ENCODE measurements at regions not wholly inside any gene's neighbourhood (a gene's known extent, or its start where the extent isn't known, plus 50 kb on each side); places are given as distances from the start of the nearest gene placed in this dataset.

DNA sequence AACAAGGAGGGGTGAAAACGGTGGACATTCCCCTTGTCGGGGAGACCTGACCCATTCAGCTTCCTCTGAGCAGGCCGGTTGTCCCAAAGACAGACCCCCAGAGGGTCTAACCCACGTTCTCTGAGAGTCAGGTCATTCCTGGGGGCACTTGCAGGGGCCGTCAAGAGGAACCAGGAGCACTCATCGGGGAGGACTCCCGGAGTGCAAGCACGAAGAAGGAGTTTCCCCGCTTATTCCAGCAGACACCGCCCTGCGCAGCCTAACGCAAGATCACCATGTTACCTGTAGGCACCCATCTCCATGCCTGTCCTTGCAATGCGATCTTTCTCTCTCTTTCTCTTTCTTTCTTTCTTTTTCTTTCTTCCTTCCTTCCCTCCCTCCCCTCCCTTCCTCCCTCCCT lies 154.2 kb downstream of the SHOX start:
- H3K4me3 ChIP-seq, result no peak overlapping the region
- no peak for DNase-seq
- H3K27me3 ChIP-seq, result no peaks in the 10 kb centered on the region
- TF ChIP-seq POLR2A (IDR thresholded peaks at IDR 0.05) (no peak), POLR2AphosphoS5 (IDR thresholded peaks at IDR 0.05) (no peak), EP300 (IDR thresholded peaks at IDR 0.05; ENCODE audit: low read depth) (no peak)
- TF ChIP-seq, protein P1, sequence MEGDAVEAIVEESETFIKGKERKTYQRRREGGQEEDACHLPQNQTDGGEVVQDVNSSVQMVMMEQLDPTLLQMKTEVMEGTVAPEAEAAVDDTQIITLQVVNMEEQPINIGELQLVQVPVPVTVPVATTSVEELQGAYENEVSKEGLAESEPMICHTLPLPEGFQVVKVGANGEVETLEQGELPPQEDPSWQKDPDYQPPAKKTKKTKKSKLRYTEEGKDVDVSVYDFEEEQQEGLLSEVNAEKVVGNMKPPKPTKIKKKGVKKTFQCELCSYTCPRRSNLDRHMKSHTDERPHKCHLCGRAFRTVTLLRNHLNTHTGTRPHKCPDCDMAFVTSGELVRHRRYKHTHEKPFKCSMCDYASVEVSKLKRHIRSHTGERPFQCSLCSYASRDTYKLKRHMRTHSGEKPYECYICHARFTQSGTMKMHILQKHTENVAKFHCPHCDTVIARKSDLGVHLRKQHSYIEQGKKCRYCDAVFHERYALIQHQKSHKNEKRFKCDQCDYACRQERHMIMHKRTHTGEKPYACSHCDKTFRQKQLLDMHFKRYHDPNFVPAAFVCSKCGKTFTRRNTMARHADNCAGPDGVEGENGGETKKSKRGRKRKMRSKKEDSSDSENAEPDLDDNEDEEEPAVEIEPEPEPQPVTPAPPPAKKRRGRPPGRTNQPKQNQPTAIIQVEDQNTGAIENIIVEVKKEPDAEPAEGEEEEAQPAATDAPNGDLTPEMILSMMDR (IDR thresholded peaks at IDR 0.05), result no peak
- no peaks in the 10 kb centered on the region for H3K9me3 ChIP-seq
- no peaks in the 10 kb centered on the region for H3K4me1 ChIP-seq
- in situ Hi-C loops (cut with MboI; ENCODE audit: low pct_ligation_motif_present in 1 of 4, low pct_unique_long_range_greater_than_20kb in 1 of 4, low sequenced_read_pairs in 3 of 4) (no loop called here), intact Hi-C loops (cut with DNase I; ENCODE audit: low total_unique reads) (no loop called here)
- WGBS, 2 donors (ENCODE audit: low coverage in 1 of 2), result 88 to 92% methylated on average over 8 to 13 of the region's 13 CpGs
- H3K36me3 ChIP-seq, result no peaks in the 10 kb centered on the region
- H3K27ac ChIP-seq, result no peak overlapping the region

DNA sequence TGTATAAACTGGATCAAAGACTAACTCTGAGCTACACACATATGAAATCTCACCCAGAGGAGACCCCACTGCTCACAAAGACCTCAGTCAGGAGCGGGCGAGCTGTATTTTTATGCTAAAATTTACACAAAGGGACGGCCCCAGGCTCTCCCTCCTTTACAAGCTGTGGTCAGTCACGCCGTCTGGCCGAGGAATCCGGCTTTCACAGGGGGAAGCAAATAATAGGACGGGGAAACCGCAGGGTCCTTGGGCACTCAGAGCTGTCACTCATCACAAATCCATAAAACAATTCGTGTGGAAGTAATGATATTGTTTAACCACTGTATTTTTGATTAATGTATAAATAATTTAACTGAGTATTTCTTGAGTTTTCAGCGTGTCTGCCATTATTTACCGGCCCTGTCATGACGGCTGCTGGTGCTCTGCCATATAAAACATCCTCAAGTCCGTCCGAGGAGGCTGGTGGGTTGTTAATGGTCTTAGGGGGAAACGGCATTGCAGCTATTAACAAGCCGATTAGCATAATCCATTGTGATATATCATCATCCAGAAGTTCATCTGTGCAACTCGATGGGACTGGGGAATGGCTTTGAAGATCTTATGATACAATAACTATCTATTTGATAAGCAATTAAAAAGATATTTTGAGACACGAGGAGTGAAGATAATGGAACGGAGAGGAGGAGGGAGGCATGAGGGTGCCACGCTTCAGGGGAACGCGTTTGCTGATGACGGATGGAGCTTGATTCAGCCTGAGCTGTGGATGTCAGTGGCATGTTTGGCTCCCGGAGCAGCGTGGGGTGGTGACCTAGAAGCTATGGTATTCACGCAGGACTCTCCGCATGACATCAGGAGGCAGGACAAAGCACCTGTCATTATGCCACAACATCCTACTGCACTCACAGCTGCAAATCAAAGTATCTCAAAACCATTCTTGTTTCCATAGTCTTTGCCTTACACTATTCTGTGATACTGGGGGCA lies 150.9 kb downstream of the SHOX start:
- no peak for TF ChIP-seq POLR2A (IDR thresholded peaks at IDR 0.05)
- no peak for TF ChIP-seq POLR2AphosphoS5 (IDR thresholded peaks at IDR 0.05)
- TF ChIP-seq, protein P1 (IDR thresholded peaks at IDR 0.05), result no peak
- TF ChIP-seq EP300 (IDR thresholded peaks at IDR 0.05; ENCODE audit: low read depth), result no peak
- Histone ChIP-seq H3K9me3 (no peaks in the 10 kb centered on the region), H3K4me3 (no peak overlapping the region), H3K27ac (no peak overlapping the region), H3K4me1 (no peaks in the 10 kb centered on the region), H3K27me3 (no peaks in the 10 kb centered on the region), H3K36me3 (no peaks in the 10 kb centered on the region)
- in situ Hi-C loops (cut with MboI; ENCODE audit: low pct_ligation_motif_present in 1 of 4, low pct_unique_long_range_greater_than_20kb in 1 of 4, low sequenced_read_pairs in 3 of 4), result no loop called here
- 31 to 36% methylated on average over 16 to 28 of the region's 28 CpGs for WGBS, 2 donors (ENCODE audit: low coverage in 1 of 2)
- no peak for DNase-seq
- intact Hi-C loops (cut with DNase I; ENCODE audit: low total_unique reads), result no loop called here

DNA sequence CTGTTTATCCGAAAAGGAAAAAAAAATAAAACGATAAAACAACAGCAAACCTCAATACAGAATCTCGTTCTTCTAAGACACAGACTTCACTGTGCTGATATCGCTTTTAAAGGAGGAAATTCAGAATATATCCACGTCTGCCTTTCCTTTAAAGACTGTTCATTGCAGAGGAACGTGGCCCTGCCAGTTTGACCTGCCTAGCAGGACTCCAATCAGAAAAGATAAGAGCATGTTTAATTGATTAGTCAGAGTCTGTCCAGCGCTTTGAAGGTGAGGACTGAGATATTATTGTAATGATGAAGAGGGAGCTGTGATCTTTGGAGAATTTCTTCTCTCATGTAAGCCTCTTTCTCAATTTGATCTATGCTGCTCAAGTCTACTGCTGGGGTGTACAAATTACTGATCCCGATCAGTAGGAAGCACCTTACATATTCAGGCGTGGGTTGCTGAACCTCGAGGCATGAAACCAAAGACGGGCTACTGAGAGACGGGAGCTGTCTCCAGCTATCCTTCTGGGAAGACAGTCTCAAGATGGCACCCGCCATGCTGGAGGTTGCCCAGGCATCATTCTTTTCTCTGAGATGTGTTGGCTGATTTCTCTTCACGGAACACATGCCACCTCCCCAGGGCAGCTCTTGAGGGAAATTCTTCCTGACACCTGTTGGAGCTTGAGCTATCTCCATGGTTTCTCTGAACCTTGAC lies 146.1 kb downstream of the SHOX start:
- Histone ChIP-seq H3K36me3 (no peaks in the 10 kb centered on the region), H3K27ac (no peak overlapping the region), H3K27me3 (no peaks in the 10 kb centered on the region), H3K4me1 (no peaks in the 10 kb centered on the region), H3K9me3 (no peaks in the 10 kb centered on the region), H3K4me3 (no peak overlapping the region)
- 74% methylated on average over 7 to 14 of the region's 14 CpGs for WGBS, 2 donors (ENCODE audit: low coverage in 1 of 2)
- intact Hi-C loops (cut with DNase I; ENCODE audit: low total_unique reads) (no loop called here), in situ Hi-C loops (cut with MboI; ENCODE audit: low pct_ligation_motif_present in 1 of 4, low pct_unique_long_range_greater_than_20kb in 1 of 4, low sequenced_read_pairs in 3 of 4) (no loop called here)
- no peak for DNase-seq
- TF ChIP-seq POLR2AphosphoS5 (IDR thresholded peaks at IDR 0.05), result no peak
- no peak for TF ChIP-seq POLR2A (IDR thresholded peaks at IDR 0.05)
- no peak for TF ChIP-seq EP300 (IDR thresholded peaks at IDR 0.05; ENCODE audit: low read depth)
- TF ChIP-seq, protein P1 (IDR thresholded peaks at IDR 0.05), result no peak

DNA sequence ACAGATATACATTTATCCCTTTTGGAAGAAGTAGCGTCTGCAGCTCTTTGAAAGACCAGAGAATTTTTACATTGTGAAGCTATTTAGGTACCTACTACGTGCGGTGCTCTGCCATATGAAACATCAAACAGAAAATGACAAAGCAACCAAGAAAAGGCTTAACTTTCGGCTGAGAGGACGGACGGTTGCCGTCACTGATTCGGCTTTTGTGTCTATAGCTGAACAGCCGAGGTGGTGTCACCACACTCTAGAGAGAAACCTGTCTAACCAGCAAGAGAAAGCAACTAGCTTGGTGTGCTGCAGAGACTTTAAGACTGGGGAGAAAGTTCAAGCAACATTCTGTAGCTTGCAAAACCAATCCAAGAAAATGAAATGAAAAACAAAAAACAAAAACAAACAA lies 145.5 kb downstream of the SHOX start:
- H3K4me3 ChIP-seq, result no peak overlapping the region
- TF ChIP-seq, protein P1 (IDR thresholded peaks at IDR 0.05), result no peak
- no peak for TF ChIP-seq POLR2AphosphoS5 (IDR thresholded peaks at IDR 0.05)
- TF ChIP-seq POLR2A (IDR thresholded peaks at IDR 0.05), result no peak
- no peak for TF ChIP-seq EP300 (IDR thresholded peaks at IDR 0.05; ENCODE audit: low read depth)
- DNase-seq, result no peak
- no peaks in the 10 kb centered on the region for H3K9me3 ChIP-seq
- intact Hi-C loops (cut with DNase I; ENCODE audit: low total_unique reads) (no loop called here), in situ Hi-C loops (cut with MboI; ENCODE audit: low pct_ligation_motif_present in 1 of 4, low pct_unique_long_range_greater_than_20kb in 1 of 4, low sequenced_read_pairs in 3 of 4) (no loop called here)
- H3K36me3 ChIP-seq, result no peaks in the 10 kb centered on the region
- WGBS, 2 donors (ENCODE audit: low coverage in 1 of 2), result 70 to 83% methylated on average over 9 of the region's 9 CpGs
- no peaks in the 10 kb centered on the region for H3K27me3 ChIP-seq
- H3K27ac ChIP-seq, result no peak overlapping the region
- H3K4me1 ChIP-seq, result no peaks in the 10 kb centered on the region
